H1 (cell line): ENCODE measurements at regions not wholly inside any gene's neighbourhood (a gene's known extent, or its start where the extent isn't known, plus 50 kb on each side); places are given as distances from the start of the nearest gene placed in this dataset.

ENCODE experiments used
- BRCA1 ChIP-seq: IDR thresholded peaks from 2 replicates; pipeline ENCODE4 v1.6.1; 2012; ENCODE audit warnings: low read depth, low read length, improper control_type of control experiment
- CBX5 ChIP-seq: fragments of 300-800, 300-1000 bp; sonication (generic); IDR thresholded peaks from 2 replicates; pipeline ENCODE4 v1.7.1; 2016; ENCODE audit warnings: antibody characterized with exemption, low read length, low read depth
- CEBPB ChIP-seq: IDR thresholded peaks from 2 replicates; pipeline ENCODE4 v1.6.1; 2012; ENCODE audit warnings: low read depth, low read length
- CHD2 ChIP-seq: IDR thresholded peaks from 2 replicates; pipeline ENCODE4 v1.6.1; 2012; ENCODE audit warnings: low read length, improper control_type of control experiment
- EP300 ChIP-seq, 2 experiments: IDR thresholded peaks; 1 replicate in 1 of 2; 2 replicates in 1 of 2; pipeline ENCODE4 v1.6.1; 2011 to 2012; ENCODE audit warnings: low read depth in 2 of 2, low read length in 2 of 2, mild to moderate bottlenecking in 2 of 2, borderline replicate concordance in 1 of 2, inconsistent platforms in 1 of 2, moderate library complexity in 1 of 2
- EZH2 ChIP-seq: fragments of 200-600 bp; sonication (generic); IDR thresholded peaks from 2 replicates; pipeline ENCODE4 v1.7.1; 2012; ENCODE audit warnings: low read depth, mild to moderate bottlenecking, moderate library complexity, low read length, inconsistent platforms; ENCODE audit not compliant: severe bottlenecking
- JUN ChIP-seq: IDR thresholded peaks from 2 replicates; pipeline ENCODE4 v1.6.1; 2011; ENCODE audit warnings: low read depth, mild to moderate bottlenecking, improper control_type of control experiment, low read length
- POLR2A ChIP-seq, 2 experiments: IDR thresholded peaks; 1 replicate in 1 of 2; 2 replicates in 1 of 2; pipeline ENCODE4 v1.6.1; 2011; ENCODE audit warnings: low read depth in 2 of 2, low read length in 2 of 2, mild to moderate bottlenecking in 2 of 2; ENCODE audit errors: control extremely low read depth in 1 of 2
- POLR2AphosphoS5 ChIP-seq: IDR thresholded peaks from 2 replicates; pipeline ENCODE4 v1.6.1; 2011; ENCODE audit warnings: low read depth, low read length
- TCF12 ChIP-seq: IDR thresholded peaks from 2 replicates; pipeline ENCODE4 v1.6.1; 2011; ENCODE audit warnings: low read depth, mild to moderate bottlenecking, low read length
- TEAD4 ChIP-seq: IDR thresholded peaks from 2 replicates; pipeline ENCODE4 v1.6.1; 2012; ENCODE audit warnings: low read depth, low read length, inconsistent platforms, mixed read lengths
- TF ChIP-seq, protein P1 (sequence below), 3 experiments: IDR thresholded peaks; 1 replicate in 2 of 3; 2 replicates in 1 of 3; pipeline versions ENCODE4 v1.5.1 to v1.6.1; 2011; ENCODE audit warnings: low read length in 3 of 3, mild to moderate bottlenecking in 3 of 3, inconsistent platforms in 2 of 3, low read depth in 1 of 3, moderate library complexity in 1 of 3; ENCODE audit not compliant: insufficient read depth in 1 of 3; ENCODE audit errors: control extremely low read depth in 1 of 3
- TF ChIP-seq, protein P2 (sequence below): IDR thresholded peaks from 2 replicates; pipeline ENCODE4 v1.6.1; 2012; ENCODE audit warnings: inconsistent platforms

DNA sequence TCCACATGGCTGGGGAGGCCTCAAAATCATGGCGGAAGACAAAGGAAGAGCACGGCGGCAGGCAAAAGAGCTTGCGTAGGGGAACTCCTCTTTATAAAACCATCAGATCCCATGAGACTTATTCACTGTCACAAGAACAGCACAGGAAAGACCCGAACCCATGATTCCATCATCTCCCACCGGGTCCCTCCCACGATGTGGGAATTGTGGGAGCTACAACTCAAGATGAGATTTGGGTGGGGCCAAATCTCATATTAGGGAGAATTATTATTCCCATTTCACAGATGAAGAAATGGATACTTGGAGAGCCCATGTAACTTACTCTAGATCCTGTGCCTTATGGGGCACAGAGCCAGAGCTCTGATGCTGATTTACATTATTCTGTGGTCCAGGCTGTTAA lies 322.6 kb downstream of the PCNX1 start:
- no peak for TF ChIP-seq TEAD4
- no peak for TF ChIP-seq EZH2
- TF ChIP-seq, protein P1, sequence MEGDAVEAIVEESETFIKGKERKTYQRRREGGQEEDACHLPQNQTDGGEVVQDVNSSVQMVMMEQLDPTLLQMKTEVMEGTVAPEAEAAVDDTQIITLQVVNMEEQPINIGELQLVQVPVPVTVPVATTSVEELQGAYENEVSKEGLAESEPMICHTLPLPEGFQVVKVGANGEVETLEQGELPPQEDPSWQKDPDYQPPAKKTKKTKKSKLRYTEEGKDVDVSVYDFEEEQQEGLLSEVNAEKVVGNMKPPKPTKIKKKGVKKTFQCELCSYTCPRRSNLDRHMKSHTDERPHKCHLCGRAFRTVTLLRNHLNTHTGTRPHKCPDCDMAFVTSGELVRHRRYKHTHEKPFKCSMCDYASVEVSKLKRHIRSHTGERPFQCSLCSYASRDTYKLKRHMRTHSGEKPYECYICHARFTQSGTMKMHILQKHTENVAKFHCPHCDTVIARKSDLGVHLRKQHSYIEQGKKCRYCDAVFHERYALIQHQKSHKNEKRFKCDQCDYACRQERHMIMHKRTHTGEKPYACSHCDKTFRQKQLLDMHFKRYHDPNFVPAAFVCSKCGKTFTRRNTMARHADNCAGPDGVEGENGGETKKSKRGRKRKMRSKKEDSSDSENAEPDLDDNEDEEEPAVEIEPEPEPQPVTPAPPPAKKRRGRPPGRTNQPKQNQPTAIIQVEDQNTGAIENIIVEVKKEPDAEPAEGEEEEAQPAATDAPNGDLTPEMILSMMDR (IDR thresholded peaks at IDR 0.05; ENCODE audit: control extremely low read depth in 1 of 3, insufficient read depth in 1 of 3, low read depth in 1 of 3, low read length in 3 of 3), result no peak
- TF ChIP-seq CEBPB, result no peak
- TF ChIP-seq POLR2AphosphoS5, result no peak
- TF ChIP-seq BRCA1, result no peak
- TF ChIP-seq POLR2A (IDR thresholded peaks at IDR 0.05; ENCODE audit: control extremely low read depth in 1 of 2, low read depth in 2 of 2, low read length in 2 of 2), result no peak
- no peak for TF ChIP-seq TCF12
- no peak for TF ChIP-seq CHD2
- TF ChIP-seq EP300 (IDR thresholded peaks at IDR 0.05; ENCODE audit: borderline replicate concordance in 1 of 2, low read depth in 2 of 2, low read length in 2 of 2), result no peak
- TF ChIP-seq, protein P2, sequence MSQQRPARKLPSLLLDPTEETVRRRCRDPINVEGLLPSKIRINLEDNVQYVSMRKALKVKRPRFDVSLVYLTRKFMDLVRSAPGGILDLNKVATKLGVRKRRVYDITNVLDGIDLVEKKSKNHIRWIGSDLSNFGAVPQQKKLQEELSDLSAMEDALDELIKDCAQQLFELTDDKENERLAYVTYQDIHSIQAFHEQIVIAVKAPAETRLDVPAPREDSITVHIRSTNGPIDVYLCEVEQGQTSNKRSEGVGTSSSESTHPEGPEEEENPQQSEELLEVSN, result no peak
- TF ChIP-seq JUN, result no peak
- TF ChIP-seq CBX5, result no peak
